ENCODE measurements at regions not wholly inside any gene's neighbourhood (a gene's known extent, or its start where the extent isn't known, plus 50 kb on each side); places are given as distances from the start of the nearest gene placed in this dataset.

DNA sequence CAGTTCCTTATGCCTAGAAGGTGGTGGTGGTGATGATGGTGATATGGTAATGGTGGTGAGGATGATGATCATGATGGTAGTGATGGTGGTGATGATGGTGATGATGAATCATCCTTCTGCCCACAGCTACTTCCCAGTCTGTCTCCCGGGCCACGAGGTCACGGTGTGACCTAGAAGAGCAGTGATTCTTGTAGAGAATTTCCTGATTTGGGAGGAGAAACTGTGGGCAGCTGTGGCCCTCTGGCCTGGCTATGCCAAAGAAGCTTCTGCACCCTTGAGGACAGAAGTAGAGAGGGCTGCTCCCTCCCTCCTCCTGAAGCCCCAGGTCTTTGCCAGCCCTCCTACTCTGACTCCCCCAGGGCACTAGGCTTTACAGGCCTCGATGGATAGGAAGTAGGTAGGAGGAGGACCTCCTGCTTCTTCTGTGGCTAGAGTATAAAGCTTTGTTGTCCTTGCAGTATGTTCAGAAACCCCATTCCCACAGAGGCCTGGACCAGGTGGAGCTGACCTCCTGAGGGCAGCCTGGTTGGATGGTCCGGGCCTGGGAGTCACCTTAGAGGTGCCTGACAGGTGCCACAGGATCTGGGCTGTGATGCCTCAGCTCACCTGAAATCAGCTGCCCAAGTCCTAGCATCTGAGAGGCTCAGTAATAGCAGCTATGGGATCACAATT is 57.9 kb upstream of the EPAS1 start:
- no peak for DNase-seq (ENCODE audit: low read depth in 2 of 2)

DNA sequence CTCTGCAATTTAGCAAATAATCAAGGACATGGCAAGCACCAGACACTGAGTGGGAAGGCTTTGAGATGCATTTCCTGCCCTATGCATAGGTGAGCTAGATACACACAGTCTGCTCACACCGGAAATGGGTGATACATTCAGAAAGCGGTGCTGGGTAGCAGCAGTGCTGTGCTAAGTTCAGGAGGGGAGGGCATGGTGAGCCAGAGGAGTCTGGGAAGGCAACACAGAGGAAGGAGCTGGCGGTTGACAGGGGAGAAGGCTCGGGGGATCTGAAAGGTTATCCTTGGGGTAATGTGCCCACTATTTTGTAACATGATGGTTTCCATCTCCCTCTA is 57.4 kb upstream of the EPAS1 start:
- peak; percentile 27 to 28 for DNase-seq (ENCODE audit: low read depth in 2 of 2)

DNA sequence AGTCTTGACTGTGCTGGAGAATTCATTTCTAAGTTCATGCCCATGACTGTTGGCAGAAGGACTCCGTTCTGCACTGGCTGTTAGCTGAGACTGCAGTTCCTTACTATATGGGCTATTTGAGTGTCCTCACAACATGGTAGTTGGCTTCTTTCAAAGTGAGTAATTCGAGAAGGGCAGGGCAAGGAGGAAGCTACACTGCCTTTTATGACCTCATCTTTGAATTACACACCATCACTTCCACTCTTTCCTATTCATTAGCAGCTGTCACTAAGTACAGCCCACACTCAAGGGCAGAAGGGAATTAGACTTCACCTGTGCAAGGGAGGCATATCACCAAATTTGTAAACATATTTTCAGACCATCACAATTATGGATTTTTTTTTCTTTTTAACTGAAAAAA is 55.9 kb upstream of the EPAS1 start:
- no peak for DNase-seq (ENCODE audit: low read depth in 2 of 2)

DNA sequence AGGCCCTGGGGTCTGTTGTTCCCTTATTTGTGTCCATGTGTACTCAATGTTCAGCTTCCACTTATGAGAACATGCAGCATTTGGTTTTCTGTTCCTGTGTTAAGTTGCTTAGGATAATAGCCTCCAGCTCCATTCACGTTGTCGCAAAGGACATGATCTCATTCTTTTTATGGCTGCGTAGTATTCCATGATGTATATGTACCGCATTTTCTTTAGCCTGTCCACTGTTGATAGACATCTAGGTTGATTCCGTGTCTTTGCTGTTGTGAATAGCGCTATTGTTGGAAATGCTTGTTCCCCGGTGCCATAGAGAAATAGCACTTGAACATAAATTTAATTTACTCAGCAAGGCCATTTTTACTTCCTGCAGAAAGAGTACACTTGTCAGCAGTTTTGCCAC is 51.3 kb upstream of the EPAS1 start:
- no peak for DNase-seq (ENCODE audit: low read depth in 2 of 2)

DNA sequence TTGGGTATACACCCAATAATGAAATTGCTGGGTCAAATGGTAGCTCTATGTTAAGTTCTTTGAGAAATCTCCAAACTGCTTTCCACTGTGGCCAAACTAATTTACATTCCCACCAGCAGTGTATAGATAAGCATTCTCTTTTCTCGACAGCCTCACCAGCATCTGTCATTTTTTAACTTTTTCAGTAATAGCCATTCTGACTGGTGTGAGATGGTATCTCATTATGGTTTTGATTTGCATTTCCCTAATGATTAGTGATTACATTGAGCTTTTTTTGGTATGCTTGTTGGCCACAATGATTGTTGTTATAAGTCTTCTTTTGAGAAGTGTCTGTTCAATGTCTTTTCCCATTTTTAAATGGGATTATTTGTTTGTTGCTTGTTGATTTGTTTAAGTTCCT is 50.4 kb upstream of the EPAS1 start:
- no peak for DNase-seq (ENCODE audit: low read depth in 2 of 2)
